H1 (cell line): ENCODE measurements at regions not wholly inside any gene's neighbourhood (a gene's known extent, or its start where the extent isn't known, plus 50 kb on each side); places are given as distances from the start of the nearest gene placed in this dataset.
A peak's percentile ranks its signal among the peaks of the same experiment; 100 is the strongest.

Experiments used
- CTCF ChIA-PET: fragments of 300-600 bp; sonication (Branson Sonifier 250); formaldehyde crosslinking; loops from one replicate; lab custom pipeline; 2021; ENCODE audit not compliant: partially characterized antibody; lab: Charles Lee
- POLR2A ChIA-PET: fragments of 300-600 bp; sonication (Branson Sonifier 250); formaldehyde crosslinking; loops from one replicate; lab custom pipeline; 2021; ENCODE audit warnings: inconsistent platforms; ENCODE audit not compliant: partially characterized antibody; lab: Charles Lee
- DNase-seq, 2 experiments: peaks; one replicate each; pipeline versions ENCODE4 v3.0.0 to v3.0.0-alpha.2; 2010 to 2022; ENCODE audit warnings: low spot score in 2 of 2, low read depth in 1 of 2, mixed read lengths in 1 of 2
- FAIRE-seq: peaks from 2 replicates; lab custom pipeline; 2011; peaks lifted over from hg19 to GRCh38; lab: Jason Lieb, UNC
- H2AFZ ChIP-seq: 2 replicates; pipeline ENCODE4 v1.8.1; 2012; ENCODE audit warnings: low read length, inconsistent platforms
- H2AK5ac ChIP-seq: 2 replicates; pipeline ENCODE4 v1.6.1; 2013; ENCODE audit warnings: low read depth, low read length
- H2BK120ac ChIP-seq: replicated peaks from 2 replicates; pipeline ENCODE3; 2013; ENCODE audit warnings: low read depth, low read length, inconsistent platforms
- H2BK12ac ChIP-seq: 2 replicates; pipeline ENCODE4 v1.6.1; 2013; ENCODE audit warnings: low read depth, low read length
- H2BK15ac ChIP-seq: 2 replicates; pipeline ENCODE4 v1.6.1; 2013; ENCODE audit warnings: low read length
- H2BK20ac ChIP-seq: 2 replicates; pipeline ENCODE4 v1.6.1; 2013; ENCODE audit warnings: low read length
- H2BK5ac ChIP-seq: 2 replicates; pipeline ENCODE4 v1.6.1; 2013; ENCODE audit warnings: low read depth, low read length
- H3K14ac ChIP-seq: 2 replicates; pipeline ENCODE4 v1.6.1; 2013; ENCODE audit warnings: inconsistent platforms; ENCODE audit not compliant: insufficient read length
- H3K18ac ChIP-seq: 2 replicates; pipeline ENCODE4 v1.6.1; 2013; ENCODE audit warnings: low read length; ENCODE audit errors: extremely low read depth
- H3K23ac ChIP-seq: 2 replicates; pipeline ENCODE4 v1.6.1; 2013; ENCODE audit warnings: inconsistent platforms; ENCODE audit not compliant: insufficient read length
- H3K23me2 ChIP-seq: 2 replicates; pipeline ENCODE4 v1.6.1; 2013; ENCODE audit warnings: low read depth, low read length
- H3K27ac ChIP-seq: 2 replicates; pipeline ENCODE4 v1.6.1; 2011; ENCODE audit warnings: low read depth, low read length, inconsistent platforms
- H3K27me3 ChIP-seq, 4 experiments: replicated peaks in 1 of 4; 1 replicate in 1 of 4; 2 replicates in 3 of 4; pipeline versions ENCODE4 v1.6.1 to v1.8.1; 2011 to 2013; ENCODE audit warnings: low read length in 3 of 4, mild to moderate bottlenecking in 3 of 4, inconsistent platforms in 2 of 4, mixed read lengths in 2 of 4, moderate library complexity in 1 of 4; ENCODE audit not compliant: control insufficient read depth in 3 of 4, insufficient read depth in 3 of 4; ENCODE audit errors: extremely low read depth in 1 of 4
- H3K36me3 ChIP-seq, 4 experiments: 2 replicates each; pipeline versions ENCODE4 v1.6.1 to v1.8.1; 2011 to 2013; ENCODE audit warnings: mild to moderate bottlenecking in 4 of 4, low read length in 3 of 4, moderate library complexity in 2 of 4, control low read depth in 1 of 4, inconsistent platforms in 1 of 4; ENCODE audit not compliant: insufficient read depth in 4 of 4, control insufficient read depth in 2 of 4
- H3K4ac ChIP-seq: replicated peaks from 2 replicates; pipeline ENCODE3; 2013; ENCODE audit warnings: low read length, low read depth, mixed read lengths, inconsistent platforms; ENCODE audit not compliant: insufficient read length
- H3K4me1 ChIP-seq, 4 experiments: replicated peaks in 1 of 4; 1 replicate in 1 of 4; 2 replicates in 3 of 4; pipeline versions ENCODE4 v1.6.1 to v1.8.1; 2011 to 2013; ENCODE audit warnings: low read length in 3 of 4, inconsistent platforms in 2 of 4, mixed read lengths in 1 of 4; ENCODE audit not compliant: insufficient read depth in 4 of 4, control insufficient read depth in 3 of 4
- H3K4me2 ChIP-seq, 2 experiments: 2 replicates each; pipeline versions ENCODE4 v1.6.1 to v1.8.1; 2011 to 2013; ENCODE audit warnings: low read depth in 2 of 2, low read length in 2 of 2, control low read depth in 1 of 2, inconsistent platforms in 1 of 2, mild to moderate bottlenecking in 1 of 2; ENCODE audit not compliant: insufficient read depth in 1 of 2
- H3K4me3 ChIP-seq, 4 experiments: fragments of 200-600, 300-600 bp in 1 of 4; sonication (generic), shearing (Covaris generic), sonication (Bioruptor Twin) in 1 of 4; 2 replicates each; pipeline versions ENCODE4 v1.5.1 to v1.8.1; 2011 to 2016; ENCODE audit warnings: low read length in 4 of 4, low read depth in 3 of 4, control low read depth in 2 of 4, inconsistent platforms in 2 of 4, mild to moderate bottlenecking in 2 of 4, mixed read lengths in 1 of 4, moderate library complexity in 1 of 4; ENCODE audit not compliant: insufficient read depth in 2 of 4; ENCODE audit errors: extremely low read depth in 1 of 4
- H3K56ac ChIP-seq: replicated peaks from 2 replicates; pipeline ENCODE3; 2013; ENCODE audit warnings: low read depth, mild to moderate bottlenecking, mixed read lengths, low read length, inconsistent platforms; ENCODE audit not compliant: insufficient read length
- H3K79me1 ChIP-seq: 2 replicates; pipeline ENCODE4 v1.6.1; 2013; ENCODE audit warnings: low read depth, low read length, control low read depth
- H3K79me2 ChIP-seq, 2 experiments: 2 replicates each; pipeline versions ENCODE4 v1.6.1 to v1.8.1; 2012 to 2013; ENCODE audit warnings: low read length in 2 of 2, mild to moderate bottlenecking in 2 of 2, inconsistent platforms in 1 of 2; ENCODE audit not compliant: insufficient read depth in 2 of 2, control insufficient read depth in 1 of 2
- H3K9ac ChIP-seq, 4 experiments: replicated peaks in 1 of 4; 1 replicate in 1 of 4; 2 replicates in 3 of 4; pipeline versions ENCODE4 v1.6.1 to v1.8.1; 2011 to 2013; ENCODE audit warnings: low read depth in 3 of 4, low read length in 3 of 4, control low read depth in 2 of 4, mild to moderate bottlenecking in 2 of 4, moderate library complexity in 2 of 4, inconsistent platforms in 1 of 4; ENCODE audit errors: extremely low read depth in 1 of 4
- H3K9me3 ChIP-seq, 2 experiments: 2 replicates each; pipeline versions ENCODE4 v1.6.1 to v1.8.1; 2012 to 2013; ENCODE audit warnings: mild to moderate bottlenecking in 2 of 2, moderate library complexity in 2 of 2, control low read depth in 1 of 2, inconsistent platforms in 1 of 2, low read depth in 1 of 2, low read length in 1 of 2, mixed read lengths in 1 of 2; ENCODE audit not compliant: insufficient read depth in 2 of 2
- H4K20me1 ChIP-seq, 2 experiments: replicated peaks in 1 of 2; 2 replicates each; pipeline versions ENCODE3 to v1.8.1; 2011 to 2013; ENCODE audit warnings: inconsistent platforms in 2 of 2, low read length in 2 of 2, mild to moderate bottlenecking in 1 of 2; ENCODE audit not compliant: insufficient read depth in 2 of 2, control insufficient read depth in 1 of 2
- H4K5ac ChIP-seq: 2 replicates; pipeline ENCODE4 v1.6.1; 2013; ENCODE audit warnings: low read length, low read depth, mixed read lengths, inconsistent platforms; ENCODE audit not compliant: insufficient read length
- H4K8ac ChIP-seq: 2 replicates; pipeline ENCODE4 v1.8.0; 2013; ENCODE audit warnings: mild to moderate bottlenecking, moderate library complexity, low read length, inconsistent platforms; ENCODE audit not compliant: insufficient read depth; ENCODE audit errors: extremely low read depth
- H4K91ac ChIP-seq: replicated peaks from 2 replicates; pipeline ENCODE3; 2013; ENCODE audit warnings: low read length, mixed read lengths, inconsistent platforms; ENCODE audit not compliant: insufficient read length
- CTCF ChIP-seq, 3 experiments: IDR thresholded peaks; 1 replicate in 2 of 3; 2 replicates in 1 of 3; pipeline versions ENCODE4 v1.5.1 to v1.6.1; 2011; ENCODE audit warnings: low read length in 3 of 3, mild to moderate bottlenecking in 3 of 3, inconsistent platforms in 2 of 3, low read depth in 1 of 3, moderate library complexity in 1 of 3; ENCODE audit not compliant: insufficient read depth in 1 of 3; ENCODE audit errors: control extremely low read depth in 1 of 3
- E2F6 ChIP-seq: IDR thresholded peaks from 2 replicates; pipeline ENCODE4 v1.6.1; 2012; ENCODE audit warnings: inconsistent platforms
- EP300 ChIP-seq, 2 experiments: IDR thresholded peaks; 1 replicate in 1 of 2; 2 replicates in 1 of 2; pipeline ENCODE4 v1.6.1; 2011 to 2012; ENCODE audit warnings: low read depth in 2 of 2, low read length in 2 of 2, mild to moderate bottlenecking in 2 of 2, borderline replicate concordance in 1 of 2, inconsistent platforms in 1 of 2, moderate library complexity in 1 of 2
- RAD21 ChIP-seq, 2 experiments: IDR thresholded peaks in 1 of 2; conservative IDR thresholded peaks in 1 of 2; 2 replicates each; pipeline ENCODE4 v1.6.1; 2011; ENCODE audit warnings: low read depth in 2 of 2, low read length in 2 of 2, improper control_type of control experiment in 1 of 2, inconsistent platforms in 1 of 2, mild to moderate bottlenecking in 1 of 2, moderate library complexity in 1 of 2
- WGBS, 2 experiments: shearing (Covaris generic) in 1 of 2; methylation state at CpG; one replicate each; pipeline versions ENCODE4 v1.1.6 to v1.1.7; 2013 to 2015; ENCODE audit warnings: low lambda C conversion rate in 2 of 2, mixed read lengths in 2 of 2, inconsistent platforms in 1 of 2, low coverage in 1 of 2, missing lambda C conversion rate in 1 of 2; ENCODE audit not compliant: insufficient replicate concordance in 2 of 2, insufficient coverage in 1 of 2, insufficient read length in 1 of 2; ENCODE audit errors: extremely low coverage in 1 of 2, missing lambda C conversion rate in 1 of 2; 5-methylcytosine and 5-hydroxymethylcytosine counted together

- no peaks in the 10 kb centered on the region for H4K20me1 ChIP-seq
- ChIA-PET CTCF (interaction anchor here (0.6 to 5.0 kb wide), 16 partner anchors 9 to 342 kb away, joined by 3 to 26 read pairs (median 4); no protein-coding TSS in a partner anchor), POLR2A (no interaction called here)
- no peak overlapping the region for H2AFZ ChIP-seq
- no peaks in the 10 kb centered on the region for H3K36me3 ChIP-seq
- no peak overlapping the region for H4K8ac ChIP-seq
- no peak overlapping the region for H3K4me2 ChIP-seq
- H3K23ac ChIP-seq: no peak overlapping the region
- no peak overlapping the region for H3K4ac ChIP-seq
- TF ChIP-seq E2F6: peak; percentile 51; the same call in 1 of the 2 replicates
- peak; percentile 69 to 74 for TF ChIP-seq RAD21 (IDR thresholded peaks at IDR 0.05 in 1 of 2, conservative IDR thresholded peaks at IDR 0.05 in 1 of 2; ENCODE audit: low read depth in 2 of 2, low read length in 2 of 2)
- TF ChIP-seq EP300 (IDR thresholded peaks at IDR 0.05; ENCODE audit: borderline replicate concordance in 1 of 2, low read depth in 2 of 2, low read length in 2 of 2): no peak
- TF ChIP-seq CTCF (IDR thresholded peaks at IDR 0.05; ENCODE audit: control extremely low read depth in 1 of 3, insufficient read depth in 1 of 3, low read depth in 1 of 3, low read length in 3 of 3): peak in 2 of 3 experiments; percentile 36 to 74; a peak in 2 of 4 replicates
- no peaks in the 10 kb centered on the region for H3K4me1 ChIP-seq
- H2BK15ac ChIP-seq: no peak overlapping the region
- H3K14ac ChIP-seq: no peak overlapping the region
- 79% methylated on average over 7 of the region's 7 CpGs; no CpG with 5 or more reads in 1 of the 2 experiments for WGBS, 2 experiments
- H3K18ac ChIP-seq: no peak overlapping the region
- no peak overlapping the region for H4K91ac ChIP-seq
- no peak overlapping the region for H2BK120ac ChIP-seq
- no peak overlapping the region for H3K4me3 ChIP-seq
- DNase-seq: no peak
- H2BK5ac ChIP-seq: no peak overlapping the region
- no peak overlapping the region for H2BK12ac ChIP-seq
- H3K23me2 ChIP-seq: no peaks in the 10 kb centered on the region
- peak; percentile 66 for FAIRE-seq
- no peak overlapping the region for H3K9ac ChIP-seq
- no peaks in the 10 kb centered on the region for H3K79me1 ChIP-seq
- H3K27ac ChIP-seq: no peak overlapping the region
- no peaks in the 10 kb centered on the region for H3K79me2 ChIP-seq
- no peaks in the 10 kb centered on the region for H3K27me3 ChIP-seq
- H2BK20ac ChIP-seq: no peak overlapping the region
- H3K9me3 ChIP-seq: no peaks in the 10 kb centered on the region
- no peak overlapping the region for H3K56ac ChIP-seq
- no peak overlapping the region for H2AK5ac ChIP-seq
- H4K5ac ChIP-seq: no peak overlapping the region
Observed at GRCh38 chr1:237953238-237953637, 62.5 kb upstream of the ZP4 start.
